ENCODE measurements at regions not wholly inside any gene's neighbourhood (a gene's known extent, or its start where the extent isn't known, plus 50 kb on each side); places are given as distances from the start of the nearest gene placed in this dataset.

DNA sequence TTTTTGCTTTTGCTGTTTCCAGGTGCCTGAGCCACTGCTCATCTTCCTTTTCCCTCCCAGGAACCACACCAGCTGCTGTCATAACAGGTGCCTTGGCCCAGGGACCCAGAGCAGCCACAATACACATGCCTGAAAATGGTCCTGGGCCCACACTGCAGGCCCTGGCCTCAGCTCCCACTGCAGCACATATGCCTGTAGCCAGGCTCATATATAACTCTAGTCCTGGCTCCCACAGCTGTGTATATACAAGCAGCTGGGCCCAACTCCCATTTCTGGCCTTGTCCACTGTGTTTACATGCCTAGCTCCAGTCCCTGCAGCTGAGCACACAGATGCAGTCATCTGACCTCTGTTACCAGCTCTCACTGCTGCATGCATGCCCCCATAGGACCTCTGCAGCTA is 930.5 kb downstream of the ADGRL3 start (continued):
- no peak for TF ChIP-seq ZNF592 (IDR thresholded peaks at IDR 0.05)
- TF ChIP-seq, protein P1, sequence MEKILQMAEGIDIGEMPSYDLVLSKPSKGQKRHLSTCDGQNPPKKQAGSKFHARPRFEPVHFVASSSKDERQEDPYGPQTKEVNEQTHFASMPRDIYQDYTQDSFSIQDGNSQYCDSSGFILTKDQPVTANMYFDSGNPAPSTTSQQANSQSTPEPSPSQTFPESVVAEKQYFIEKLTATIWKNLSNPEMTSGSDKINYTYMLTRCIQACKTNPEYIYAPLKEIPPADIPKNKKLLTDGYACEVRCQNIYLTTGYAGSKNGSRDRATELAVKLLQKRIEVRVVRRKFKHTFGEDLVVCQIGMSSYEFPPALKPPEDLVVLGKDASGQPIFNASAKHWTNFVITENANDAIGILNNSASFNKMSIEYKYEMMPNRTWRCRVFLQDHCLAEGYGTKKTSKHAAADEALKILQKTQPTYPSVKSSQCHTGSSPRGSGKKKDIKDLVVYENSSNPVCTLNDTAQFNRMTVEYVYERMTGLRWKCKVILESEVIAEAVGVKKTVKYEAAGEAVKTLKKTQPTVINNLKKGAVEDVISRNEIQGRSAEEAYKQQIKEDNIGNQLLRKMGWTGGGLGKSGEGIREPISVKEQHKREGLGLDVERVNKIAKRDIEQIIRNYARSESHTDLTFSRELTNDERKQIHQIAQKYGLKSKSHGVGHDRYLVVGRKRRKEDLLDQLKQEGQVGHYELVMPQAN (conservative IDR thresholded peaks at IDR 0.05) = no peak
- TF ChIP-seq BMI1 (IDR thresholded peaks at IDR 0.05; ENCODE audit: borderline replicate concordance) = no peak
- TF ChIP-seq, protein P2, sequence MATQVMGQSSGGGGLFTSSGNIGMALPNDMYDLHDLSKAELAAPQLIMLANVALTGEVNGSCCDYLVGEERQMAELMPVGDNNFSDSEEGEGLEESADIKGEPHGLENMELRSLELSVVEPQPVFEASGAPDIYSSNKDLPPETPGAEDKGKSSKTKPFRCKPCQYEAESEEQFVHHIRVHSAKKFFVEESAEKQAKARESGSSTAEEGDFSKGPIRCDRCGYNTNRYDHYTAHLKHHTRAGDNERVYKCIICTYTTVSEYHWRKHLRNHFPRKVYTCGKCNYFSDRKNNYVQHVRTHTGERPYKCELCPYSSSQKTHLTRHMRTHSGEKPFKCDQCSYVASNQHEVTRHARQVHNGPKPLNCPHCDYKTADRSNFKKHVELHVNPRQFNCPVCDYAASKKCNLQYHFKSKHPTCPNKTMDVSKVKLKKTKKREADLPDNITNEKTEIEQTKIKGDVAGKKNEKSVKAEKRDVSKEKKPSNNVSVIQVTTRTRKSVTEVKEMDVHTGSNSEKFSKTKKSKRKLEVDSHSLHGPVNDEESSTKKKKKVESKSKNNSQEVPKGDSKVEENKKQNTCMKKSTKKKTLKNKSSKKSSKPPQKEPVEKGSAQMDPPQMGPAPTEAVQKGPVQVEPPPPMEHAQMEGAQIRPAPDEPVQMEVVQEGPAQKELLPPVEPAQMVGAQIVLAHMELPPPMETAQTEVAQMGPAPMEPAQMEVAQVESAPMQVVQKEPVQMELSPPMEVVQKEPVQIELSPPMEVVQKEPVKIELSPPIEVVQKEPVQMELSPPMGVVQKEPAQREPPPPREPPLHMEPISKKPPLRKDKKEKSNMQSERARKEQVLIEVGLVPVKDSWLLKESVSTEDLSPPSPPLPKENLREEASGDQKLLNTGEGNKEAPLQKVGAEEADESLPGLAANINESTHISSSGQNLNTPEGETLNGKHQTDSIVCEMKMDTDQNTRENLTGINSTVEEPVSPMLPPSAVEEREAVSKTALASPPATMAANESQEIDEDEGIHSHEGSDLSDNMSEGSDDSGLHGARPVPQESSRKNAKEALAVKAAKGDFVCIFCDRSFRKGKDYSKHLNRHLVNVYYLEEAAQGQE (IDR thresholded peaks at IDR 0.05; ENCODE audit: low read depth, low read length) = no peak
- TF ChIP-seq POLR2A (IDR thresholded peaks at IDR 0.05; ENCODE audit: low read depth, low read length) = no peak

Measured in GM12878 (cell line).